SK-N-SH treated with all-trans-retinoic acid at 6 μM for 48 hours (cell line): ENCODE measurements at regions not wholly inside any gene's neighbourhood (a gene's known extent, or its start where the extent isn't known, plus 50 kb on each side); places are given as distances from the start of the nearest gene placed in this dataset.

Experiments used
- ARNTL ChIP-seq: fragments of 450-650 bp; formaldehyde crosslinking; IDR thresholded peaks from 2 replicates; pipeline ENCODE4 v1.5.0; 2020; ENCODE audit warnings: low read depth, mild to moderate bottlenecking, moderate library complexity, borderline replicate concordance
- CSDC2 ChIP-seq: fragments of 250-450 bp; sonication (Bioruptor Pico); IDR thresholded peaks from 2 replicates; pipeline ENCODE4 v1.5.0; 2020; ENCODE audit warnings: mild to moderate bottlenecking, moderate library complexity
- PATZ1 ChIP-seq: fragments of 250-450 bp; sonication (Bioruptor Pico); IDR thresholded peaks from 2 replicates; pipeline ENCODE4 v1.8.0; 2020; ENCODE audit warnings: mild to moderate bottlenecking, moderate library complexity, borderline replicate concordance
- PPARA ChIP-seq: fragments of 250-450 bp; sonication (Bioruptor Pico); IDR thresholded peaks from 2 replicates; pipeline ENCODE4 v1.5.0; 2020; ENCODE audit warnings: mild to moderate bottlenecking, borderline replicate concordance
- RARB ChIP-seq: fragments of 250-450 bp; sonication (Bioruptor Pico); IDR thresholded peaks from 2 replicates; pipeline ENCODE4 v1.8.0; 2021; ENCODE audit warnings: mild to moderate bottlenecking, moderate library complexity
- TOX ChIP-seq: fragments of 250-450 bp; sonication (Bioruptor Pico); IDR thresholded peaks from 2 replicates; pipeline ENCODE4 v1.8.0; 2021; ENCODE audit warnings: mild to moderate bottlenecking, moderate library complexity, borderline replicate concordance
- ZFP3 ChIP-seq: fragments of 250-450 bp; sonication (Bioruptor Pico); IDR thresholded peaks from 2 replicates; pipeline ENCODE4 v1.5.0; 2020; ENCODE audit warnings: mild to moderate bottlenecking, moderate library complexity
- TF ChIP-seq, protein P1 (sequence below): fragments of 250-450 bp; sonication (Bioruptor Pico); IDR thresholded peaks from 2 replicates; pipeline ENCODE4 v1.5.1; 2020; ENCODE audit warnings: low read depth, mild to moderate bottlenecking, moderate library complexity

DNA sequence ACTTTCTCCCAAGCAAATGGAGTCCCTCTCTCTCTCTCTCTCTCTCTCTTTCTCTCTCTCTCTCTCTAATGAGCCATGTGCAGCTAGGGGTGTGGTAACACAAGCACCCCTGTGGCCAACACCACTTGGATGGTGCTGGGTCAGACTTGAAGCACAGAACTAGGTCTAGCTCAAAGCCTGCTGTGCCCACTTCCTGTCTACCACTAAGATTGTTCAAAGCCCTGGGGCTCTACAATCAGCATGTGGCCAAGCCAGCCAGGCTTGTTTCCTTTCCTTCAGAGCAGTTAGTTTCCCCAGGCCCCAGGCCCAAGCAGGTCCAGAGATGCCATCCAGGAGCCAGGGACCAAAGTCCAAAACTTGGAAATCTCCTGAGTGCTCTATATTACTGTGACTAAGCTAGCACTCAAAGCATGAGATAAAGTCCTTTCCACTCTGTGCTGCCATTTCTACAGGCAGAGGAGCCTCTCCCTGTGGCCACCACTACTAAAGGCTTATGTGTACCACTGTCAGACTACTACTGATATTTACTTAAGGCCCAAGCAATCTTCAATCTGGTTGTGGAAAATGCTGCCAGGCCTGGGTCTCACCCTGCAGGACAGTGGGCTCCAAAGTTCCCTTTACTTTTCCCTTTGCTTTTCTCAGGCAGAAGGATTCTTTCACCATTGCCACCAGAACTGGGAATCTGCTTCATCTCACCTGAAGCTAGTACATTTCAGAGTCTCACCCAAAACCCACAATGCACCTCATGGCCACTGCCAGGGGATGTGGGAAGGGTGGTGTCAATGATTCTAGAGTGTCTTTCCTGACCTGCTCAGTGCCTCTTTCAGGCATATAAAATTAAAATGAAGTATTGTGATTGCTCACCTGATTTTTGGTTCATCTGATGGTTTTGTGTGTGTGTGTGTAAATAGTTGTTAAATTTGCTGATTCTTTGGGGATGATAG, 999.5 kb downstream of the NCAM2 start:
- TF ChIP-seq PATZ1 (CRISPR knock-in tag) = no peak
- no peak for TF ChIP-seq ZFP3 (CRISPR knock-in tag)
- TF ChIP-seq PPARA (CRISPR knock-in tag) = no peak
- TF ChIP-seq TOX (CRISPR knock-in tag) = no peak
- no peak for TF ChIP-seq CSDC2 (CRISPR knock-in tag)
- TF ChIP-seq ARNTL (CRISPR knock-in tag) = no peak
- TF ChIP-seq RARB (CRISPR knock-in tag) = no peak
- TF ChIP-seq, protein P1, sequence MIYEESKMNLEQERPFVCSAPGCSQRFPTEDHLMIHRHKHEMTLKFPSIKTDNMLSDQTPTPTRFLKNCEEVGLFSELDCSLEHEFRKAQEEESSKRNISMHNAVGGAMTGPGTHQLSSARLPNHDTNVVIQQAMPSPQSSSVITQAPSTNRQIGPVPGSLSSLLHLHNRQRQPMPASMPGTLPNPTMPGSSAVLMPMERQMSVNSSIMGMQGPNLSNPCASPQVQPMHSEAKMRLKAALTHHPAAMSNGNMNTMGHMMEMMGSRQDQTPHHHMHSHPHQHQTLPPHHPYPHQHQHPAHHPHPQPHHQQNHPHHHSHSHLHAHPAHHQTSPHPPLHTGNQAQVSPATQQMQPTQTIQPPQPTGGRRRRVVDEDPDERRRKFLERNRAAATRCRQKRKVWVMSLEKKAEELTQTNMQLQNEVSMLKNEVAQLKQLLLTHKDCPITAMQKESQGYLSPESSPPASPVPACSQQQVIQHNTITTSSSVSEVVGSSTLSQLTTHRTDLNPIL (CRISPR knock-in tag) = no peak
